LNCaP clone FGC (cell line): ENCODE measurements at regions not wholly inside any gene's neighbourhood (a gene's known extent, or its start where the extent isn't known, plus 50 kb on each side); places are given as distances from the start of the nearest gene placed in this dataset.

Source experiments
- DNase-seq: peaks from one replicate; pipeline ENCODE4 v3.0.0-alpha.2; 2011; ENCODE audit warnings: low read depth
- H3K4me3 ChIP-seq: 2 replicates; pipeline ENCODE4 v1.5.1; 2011; ENCODE audit warnings: mild to moderate bottlenecking, low read depth, low read length, control low read depth
- TF ChIP-seq, protein P1 (sequence below): IDR thresholded peaks from 2 replicates; pipeline ENCODE4 v1.5.1; 2012; ENCODE audit warnings: mild to moderate bottlenecking; ENCODE audit not compliant: control insufficient read depth, insufficient read depth; ENCODE audit errors: extremely low read depth

DNA sequence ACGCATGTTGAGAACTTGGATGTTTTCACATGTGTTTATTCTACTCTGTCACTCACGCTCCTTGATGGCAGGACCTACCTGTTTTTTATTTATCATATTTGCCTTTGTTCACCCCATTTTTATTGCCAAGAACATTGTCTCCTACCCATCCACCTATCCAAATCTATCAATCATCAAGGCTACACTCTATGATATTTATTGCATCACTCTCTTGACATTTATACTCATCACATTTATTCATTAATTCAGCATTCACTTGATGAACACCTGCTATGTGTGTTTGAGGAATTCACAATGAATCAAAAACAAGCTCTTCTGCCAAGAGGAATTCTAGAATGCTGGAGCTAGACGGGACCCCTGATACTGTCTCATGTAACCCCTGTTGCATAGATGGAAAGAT is 94.5 kb upstream of the ZNF469 start:
- TF ChIP-seq, protein P1, sequence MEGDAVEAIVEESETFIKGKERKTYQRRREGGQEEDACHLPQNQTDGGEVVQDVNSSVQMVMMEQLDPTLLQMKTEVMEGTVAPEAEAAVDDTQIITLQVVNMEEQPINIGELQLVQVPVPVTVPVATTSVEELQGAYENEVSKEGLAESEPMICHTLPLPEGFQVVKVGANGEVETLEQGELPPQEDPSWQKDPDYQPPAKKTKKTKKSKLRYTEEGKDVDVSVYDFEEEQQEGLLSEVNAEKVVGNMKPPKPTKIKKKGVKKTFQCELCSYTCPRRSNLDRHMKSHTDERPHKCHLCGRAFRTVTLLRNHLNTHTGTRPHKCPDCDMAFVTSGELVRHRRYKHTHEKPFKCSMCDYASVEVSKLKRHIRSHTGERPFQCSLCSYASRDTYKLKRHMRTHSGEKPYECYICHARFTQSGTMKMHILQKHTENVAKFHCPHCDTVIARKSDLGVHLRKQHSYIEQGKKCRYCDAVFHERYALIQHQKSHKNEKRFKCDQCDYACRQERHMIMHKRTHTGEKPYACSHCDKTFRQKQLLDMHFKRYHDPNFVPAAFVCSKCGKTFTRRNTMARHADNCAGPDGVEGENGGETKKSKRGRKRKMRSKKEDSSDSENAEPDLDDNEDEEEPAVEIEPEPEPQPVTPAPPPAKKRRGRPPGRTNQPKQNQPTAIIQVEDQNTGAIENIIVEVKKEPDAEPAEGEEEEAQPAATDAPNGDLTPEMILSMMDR: no peak
- no peak for DNase-seq
- no peak overlapping the region for H3K4me3 ChIP-seq

DNA sequence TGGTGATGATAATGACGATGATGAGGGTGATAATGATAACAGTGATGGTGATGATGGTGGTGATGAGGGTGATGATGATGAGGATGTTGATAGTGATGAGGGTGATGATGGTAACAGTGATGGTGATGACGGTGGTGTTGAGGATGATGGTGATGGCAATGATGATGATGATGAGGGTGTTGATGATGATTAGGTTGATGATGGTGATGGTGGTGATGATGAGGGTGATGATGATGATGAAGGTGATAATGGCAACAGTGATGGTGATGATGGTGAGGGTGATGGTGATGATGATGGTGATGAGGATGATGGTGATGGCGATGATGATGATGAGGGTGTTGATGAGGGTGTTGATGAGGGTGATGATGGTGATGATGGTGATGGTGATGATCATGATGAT is 93.8 kb upstream of the ZNF469 start:
- TF ChIP-seq, protein P1: no peak
- H3K4me3 ChIP-seq: no peak overlapping the region
- no peak for DNase-seq

DNA sequence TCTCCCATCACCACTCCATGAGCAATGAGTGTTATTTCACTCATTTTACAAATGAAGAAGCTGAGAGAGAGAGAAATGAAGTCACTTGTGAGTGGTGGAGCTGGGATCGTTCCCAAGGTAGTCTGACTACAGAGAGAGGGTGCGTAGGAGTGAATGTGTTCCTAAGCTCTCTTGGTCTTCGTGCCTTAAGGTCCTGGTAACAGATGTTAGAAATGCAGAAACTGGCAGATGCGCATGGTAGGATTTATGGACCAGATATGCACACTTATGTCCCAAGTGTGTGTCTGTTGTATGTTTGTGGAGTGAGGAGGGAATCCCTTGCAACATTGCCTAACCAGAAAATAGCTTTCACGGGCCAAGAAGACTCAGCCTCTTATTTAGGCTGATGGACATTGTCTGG is 93.2 kb upstream of the ZNF469 start:
- TF ChIP-seq, protein P1: no peak
- no peak overlapping the region for H3K4me3 ChIP-seq
- DNase-seq: no peak

DNA sequence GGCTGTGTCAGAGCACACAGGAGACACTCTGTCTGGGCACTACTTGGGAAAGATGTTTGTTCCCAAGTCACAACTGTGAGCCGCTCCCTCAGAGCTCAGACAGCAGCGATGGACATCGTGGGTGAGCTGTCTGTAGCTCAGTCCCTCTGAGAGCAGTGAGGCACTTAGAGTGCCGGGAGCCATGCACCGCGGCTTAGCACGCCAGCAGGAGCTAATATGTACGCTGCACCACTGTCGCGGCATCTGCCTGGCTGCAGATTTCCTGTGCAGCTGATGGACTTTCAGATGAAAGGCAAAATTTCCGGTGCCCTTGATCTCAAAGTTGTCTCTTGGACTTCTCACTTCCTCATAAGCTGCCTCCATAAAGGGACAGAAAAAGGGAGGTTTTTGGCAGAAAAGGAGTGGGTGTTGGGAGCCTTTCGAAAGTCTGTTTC is 92.8 kb upstream of the ZNF469 start:
- no peak overlapping the region for H3K4me3 ChIP-seq
- TF ChIP-seq, protein P1: no peak
- no peak for DNase-seq

DNA sequence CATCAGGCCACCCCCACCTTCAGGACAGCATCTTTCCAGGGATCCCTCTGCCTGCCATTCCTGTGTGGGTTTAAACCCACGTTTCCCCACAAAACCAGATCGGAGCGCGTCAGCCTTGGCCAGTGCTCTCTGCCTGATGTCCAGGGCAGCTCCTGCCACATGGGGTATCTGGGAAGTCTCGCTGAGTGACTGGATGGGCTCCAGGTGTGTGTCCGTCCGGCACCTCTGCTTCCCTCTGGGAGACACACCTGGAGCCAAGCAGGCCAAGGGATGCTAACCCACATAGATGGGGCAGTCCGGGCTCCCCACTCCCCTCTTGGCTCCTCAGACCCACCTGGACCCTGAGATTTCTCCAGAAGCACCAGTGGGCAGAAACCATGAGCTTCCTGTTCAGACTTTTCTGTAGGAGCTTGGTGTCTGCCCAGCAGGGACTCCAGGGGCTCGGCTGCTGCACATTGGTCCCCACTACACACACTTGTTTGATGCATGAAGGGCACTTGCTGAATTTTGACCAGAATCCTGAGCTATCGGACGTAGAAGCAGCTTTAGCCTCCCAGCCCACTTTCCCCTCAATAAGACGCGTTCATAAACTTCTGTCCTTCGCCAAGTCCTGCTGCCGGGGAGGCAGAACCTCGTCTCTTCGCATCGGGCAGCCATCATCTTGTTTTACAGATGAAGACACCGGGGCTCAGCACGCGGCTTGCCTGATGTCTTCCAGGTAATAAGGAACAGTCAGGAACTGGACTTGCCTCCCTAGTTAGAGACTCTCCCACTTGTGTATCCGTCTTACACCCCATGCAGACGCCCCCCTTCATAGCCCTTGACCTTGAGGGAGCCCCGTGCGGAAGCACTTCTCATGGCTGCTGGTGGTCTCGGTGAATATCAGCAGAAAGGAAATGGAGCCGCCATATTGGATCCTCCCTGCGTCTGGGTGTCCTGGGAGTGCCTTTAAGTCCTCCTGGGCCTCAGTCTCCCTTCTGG is 91.6 kb upstream of the ZNF469 start:
- H3K4me3 ChIP-seq: no peak overlapping the region
- no peak for DNase-seq
- TF ChIP-seq, protein P1: no peak

DNA sequence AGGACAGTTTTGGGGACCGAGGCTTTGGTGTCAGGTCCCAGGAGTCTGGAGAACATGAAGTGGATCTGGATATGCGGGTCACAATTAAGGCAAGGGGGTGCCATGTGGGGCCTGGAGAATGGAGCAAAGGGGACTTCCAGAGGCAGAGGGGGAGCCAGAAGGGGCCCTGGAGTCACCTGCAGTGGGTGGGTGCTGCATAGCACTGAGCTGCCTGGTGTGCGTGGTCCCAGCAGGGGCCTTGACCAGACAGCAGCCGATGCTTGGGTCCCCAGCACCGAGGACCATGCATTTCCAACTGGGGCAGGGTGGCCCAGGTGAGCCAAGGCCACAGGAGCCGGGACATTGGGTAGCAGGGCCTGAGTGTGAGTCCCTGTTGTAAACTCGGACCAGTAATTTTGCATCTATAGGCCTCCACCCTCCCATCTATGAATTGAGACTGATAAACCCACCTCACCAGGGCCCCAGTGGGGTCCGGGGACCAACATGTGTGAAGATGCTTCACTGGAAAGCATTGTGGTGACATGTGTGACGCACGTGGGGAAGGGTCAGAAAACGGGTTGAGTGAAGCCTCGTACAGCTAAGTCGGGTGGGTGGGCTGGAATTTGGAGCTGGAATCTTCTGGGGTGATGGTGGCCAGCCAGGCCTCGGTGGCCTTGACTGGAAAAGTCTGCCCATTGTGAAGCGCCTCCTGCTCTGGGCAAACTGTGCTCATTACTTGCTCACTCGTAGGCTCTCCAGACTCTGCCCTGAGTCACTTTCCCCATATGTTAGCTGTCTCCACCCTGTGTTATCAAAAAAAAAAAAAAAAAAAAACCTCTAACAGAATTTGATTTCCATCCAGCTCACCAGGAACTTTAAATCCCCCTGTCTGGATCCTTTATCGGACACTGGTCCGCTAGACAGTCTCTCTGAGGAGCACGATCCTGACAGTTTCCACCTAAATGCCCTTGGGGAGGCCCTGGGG is 90.5 kb upstream of the ZNF469 start:
- no peak overlapping the region for H3K4me3 ChIP-seq
- no peak for DNase-seq
- TF ChIP-seq, protein P1: no peak
